IMR-90 (cell line): ENCODE measurements at regions not wholly inside any gene's neighbourhood (a gene's known extent, or its start where the extent isn't known, plus 50 kb on each side); places are given as distances from the start of the nearest gene placed in this dataset.

Experiments
- ATAC-seq: fragments of 200-7000 bp; cut with Tn5 transposase; 2 replicates; pipeline ENCODE4 v1.9.1; 2020; ENCODE audit warnings: low read depth, mild to moderate bottlenecking, moderate library complexity
- BruUV-seq: library from RNA; stranded (reverse); fragments of 400-500 nt; replicated peaks from 2 replicates; lab custom pipeline; 2021; lab: Mats Ljungman, UMichigan
- CTCF ChIA-PET: fragments of 300-600 bp; formaldehyde crosslinking; extraction: SDS; loops from one replicate; lab custom pipeline; 2021; ENCODE audit warnings: antibody characterized with exemption; lab: Yijun Ruan, JAX
- POLR2A ChIA-PET: fragments of 300-600 bp; sonication (Branson Sonifier 250); formaldehyde crosslinking; loops from one replicate; lab custom pipeline; 2022; ENCODE audit warnings: antibody characterized with exemption; ENCODE audit not compliant: unreplicated experiment; lab: Charles Lee
- DNase-seq: peaks from one replicate; pipeline ENCODE4 v3.0.0; 2013
- H2AFZ ChIP-seq: replicated peaks from 2 replicates; pipeline ENCODE3; 2013; ENCODE audit warnings: low read length, mild to moderate bottlenecking; ENCODE audit not compliant: poor library complexity
- H2AK5ac ChIP-seq: 2 replicates; pipeline ENCODE4 v1.6.1; 2013; ENCODE audit warnings: low read depth, low read length, inconsistent platforms
- H2AK9ac ChIP-seq: replicated peaks from 2 replicates; pipeline ENCODE3; 2013; ENCODE audit warnings: mild to moderate bottlenecking, low read depth, low read length, moderate library complexity; ENCODE audit not compliant: poor library complexity
- H2BK120ac ChIP-seq: 2 replicates; pipeline ENCODE4 v1.6.1; 2013; ENCODE audit warnings: low read depth, low read length, inconsistent platforms
- H2BK15ac ChIP-seq: 3 replicates; pipeline ENCODE4 v1.6.1; 2013; ENCODE audit warnings: low read depth, low read length, inconsistent platforms
- H2BK20ac ChIP-seq: 2 replicates; pipeline ENCODE4 v1.6.1; 2013; ENCODE audit warnings: low read depth, mild to moderate bottlenecking, inconsistent platforms, low read length, moderate library complexity
- H2BK5ac ChIP-seq: 2 replicates; pipeline ENCODE4 v1.6.1; 2013; ENCODE audit warnings: mild to moderate bottlenecking, low read depth, low read length, inconsistent platforms; ENCODE audit not compliant: poor library complexity, severe bottlenecking
- H3K14ac ChIP-seq: replicated peaks from 2 replicates; pipeline ENCODE4 v1.6.1; 2013; ENCODE audit warnings: low read depth, low read length, inconsistent platforms
- H3K18ac ChIP-seq: 2 replicates; pipeline ENCODE4 v1.6.1; 2013; ENCODE audit warnings: low read depth, low read length, control low read depth
- H3K23ac ChIP-seq: 2 replicates; pipeline ENCODE4 v1.6.1; 2013; ENCODE audit warnings: low read depth, low read length, inconsistent platforms
- H3K27ac ChIP-seq: 2 replicates; pipeline ENCODE4 v1.5.1; 2013; ENCODE audit warnings: mild to moderate bottlenecking, control low read depth, low read length; ENCODE audit not compliant: insufficient read depth
- H3K27me3 ChIP-seq: 2 replicates; pipeline ENCODE4 v1.6.1; 2013; ENCODE audit warnings: low read length; ENCODE audit not compliant: control insufficient read depth, insufficient read depth
- H3K36me3 ChIP-seq: 2 replicates; pipeline ENCODE4 v1.6.1; 2013; ENCODE audit warnings: low read length, mixed read lengths; ENCODE audit not compliant: control insufficient read depth, insufficient read depth
- H3K4ac ChIP-seq: 2 replicates; pipeline ENCODE4 v1.6.1; 2013; ENCODE audit warnings: low read depth, low read length, inconsistent platforms
- H3K4me1 ChIP-seq: 2 replicates; pipeline ENCODE4 v1.6.1; 2013; ENCODE audit warnings: low read length, mixed read lengths; ENCODE audit not compliant: control insufficient read depth, insufficient read depth
- H3K4me2 ChIP-seq: 2 replicates; pipeline ENCODE4 v1.6.1; 2013; ENCODE audit warnings: low read depth, mild to moderate bottlenecking, control low read depth, low read length, moderate library complexity
- H3K4me3 ChIP-seq: 2 replicates; pipeline ENCODE4 v1.5.1; 2013; ENCODE audit warnings: low read depth, mild to moderate bottlenecking, control low read depth, low read length, moderate library complexity; ENCODE audit not compliant: insufficient read depth
- H3K56ac ChIP-seq: 2 replicates; pipeline ENCODE4 v1.6.1; 2013; ENCODE audit warnings: low read length, inconsistent platforms; ENCODE audit not compliant: insufficient read depth; ENCODE audit errors: extremely low read depth
- H3K79me1 ChIP-seq, 2 experiments: 2 replicates each; pipeline ENCODE4 v1.6.1; 2013; ENCODE audit warnings: low read length in 2 of 2, inconsistent platforms in 1 of 2, low read depth in 1 of 2
- H3K9ac ChIP-seq: 2 replicates; pipeline ENCODE4 v1.6.1; 2013; ENCODE audit warnings: low read depth, low read length, control low read depth
- H3K9me1 ChIP-seq: 2 replicates; pipeline ENCODE4 v1.6.1; 2013; ENCODE audit warnings: low read length, inconsistent platforms; ENCODE audit not compliant: insufficient read depth
- H3K9me3 ChIP-seq: 2 replicates; pipeline ENCODE4 v1.6.1; 2013; ENCODE audit warnings: low read length; ENCODE audit not compliant: control insufficient read depth, insufficient read depth
- H4K20me1 ChIP-seq: 2 replicates; pipeline ENCODE4 v1.6.1; 2013; ENCODE audit warnings: low read length, inconsistent platforms; ENCODE audit not compliant: insufficient read depth
- H4K5ac ChIP-seq: 2 replicates; pipeline ENCODE4 v1.6.1; 2013; ENCODE audit warnings: mild to moderate bottlenecking, low read depth, low read length, control low read depth
- H4K8ac ChIP-seq, 2 experiments: 2 replicates each; pipeline ENCODE4 v1.6.1; 2013; ENCODE audit warnings: low read depth in 2 of 2, low read length in 2 of 2, control low read depth in 1 of 2, inconsistent platforms in 1 of 2
- H4K91ac ChIP-seq: 2 replicates; pipeline ENCODE4 v1.6.1; 2013; ENCODE audit warnings: low read depth, low read length, inconsistent platforms; ENCODE audit not compliant: insufficient read depth
- BHLHE40 ChIP-seq: fragments of 150-350 bp; IDR thresholded peaks from 2 replicates; pipeline ENCODE4 v1.6.1; 2016; ENCODE audit warnings: mild to moderate bottlenecking, low read depth, low read length
- CEBPB ChIP-seq: IDR thresholded peaks from 2 replicates; pipeline ENCODE4 v1.6.1; 2012; ENCODE audit warnings: low read depth, low read length, improper control_type of control experiment
- FOS ChIP-seq: fragments of 150-350 bp; IDR thresholded peaks from 2 replicates; pipeline ENCODE4 v1.6.1; 2016; ENCODE audit warnings: low read depth, low read length
- MAZ ChIP-seq: IDR thresholded peaks from 2 replicates; pipeline ENCODE4 v1.6.1; 2012; ENCODE audit warnings: low read depth, mild to moderate bottlenecking, low read length, improper control_type of control experiment, moderate library complexity, borderline replicate concordance
- MXI1 ChIP-seq: IDR thresholded peaks from 2 replicates; pipeline ENCODE4 v1.6.1; 2012; ENCODE audit warnings: low read depth, mild to moderate bottlenecking, low read length, moderate library complexity, borderline replicate concordance
- POLR2A ChIP-seq: IDR thresholded peaks from 2 replicates; pipeline ENCODE4 v1.6.1; 2012; ENCODE audit warnings: mild to moderate bottlenecking, low read depth, low read length
- RCOR1 ChIP-seq: IDR thresholded peaks from 2 replicates; pipeline ENCODE4 v1.6.1; 2012; ENCODE audit warnings: mild to moderate bottlenecking, low read length, improper control_type of control experiment; ENCODE audit not compliant: insufficient replicate concordance
- RFX5 ChIP-seq: IDR thresholded peaks from 2 replicates; pipeline ENCODE4 v1.8.0; 2012; ENCODE audit warnings: low read depth, mild to moderate bottlenecking, low read length, moderate library complexity
- USF2 ChIP-seq: fragments of 150-350 bp; IDR thresholded peaks from 2 replicates; pipeline ENCODE4 v1.6.1; 2017; ENCODE audit warnings: mild to moderate bottlenecking, antibody characterized with exemption, low read length, low read depth
- WGBS, 2 experiments: methylation state at CpG; one replicate each; pipeline versions ENCODE4 v1.1.5 to v1.1.7; 2013; ENCODE audit warnings: missing lambda C conversion rate in 2 of 2; ENCODE audit not compliant: insufficient read length in 1 of 2; ENCODE audit errors: extremely low coverage in 2 of 2; 5-methylcytosine and 5-hydroxymethylcytosine counted together
- dilution Hi-C: fragments of 300-500 bp; cut with HindIII; formaldehyde crosslinking; loops from one replicate; pipeline ENCODE4 v1.14.3; 2018; ENCODE audit warnings: low sequenced_read_pairs; ENCODE audit not compliant: unreplicated experiment
- in situ Hi-C: fragments of 300-500 bp; cut with MboI; formaldehyde crosslinking; loops from 3 replicates; pipeline ENCODE4 v1.14.3; 2019; ENCODE audit warnings: low sequenced_read_pairs, inconsistent platforms, mixed read lengths
- intact Hi-C: fragments of 100-400 bp; cut with micrococcal nuclease; formaldehyde crosslinking; loops from 2 replicates; pipeline ENCODE4 v1.10.0; 2022
- TF ChIP-seq, protein P1 (sequence below): conservative IDR thresholded peaks from 2 replicates; pipeline ENCODE4 v1.5.1; 2012; ENCODE audit warnings: mild to moderate bottlenecking, low read depth, low read length, improper control_type of control experiment
- TF ChIP-seq, protein P2 (sequence below): fragments of 150-350 bp; IDR thresholded peaks from 2 replicates; pipeline ENCODE4 v1.6.1; 2016; ENCODE audit warnings: low read depth, mild to moderate bottlenecking, low read length, moderate library complexity, borderline replicate concordance

DNA sequence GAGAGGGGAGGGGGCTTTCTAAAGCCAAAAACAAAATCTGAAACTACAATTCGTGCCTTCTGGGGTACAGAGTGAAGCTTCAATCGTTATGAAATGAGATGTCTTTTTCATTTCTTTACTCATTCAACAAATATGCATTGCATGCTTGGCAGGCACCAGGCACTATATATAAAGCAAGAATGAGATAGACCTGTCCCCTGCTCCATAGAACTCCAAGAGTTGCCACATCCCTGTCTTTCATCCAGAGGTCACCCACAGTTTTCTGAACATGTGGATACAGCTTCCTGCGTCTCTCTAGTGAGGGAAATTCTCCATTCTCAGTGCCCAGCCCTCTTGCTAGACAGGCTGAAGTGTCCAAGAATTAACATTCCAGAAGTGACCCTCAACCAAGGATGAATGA lies 343.2 kb upstream of the MAF start:
- H2BK20ac ChIP-seq = no peak overlapping the region
- no peaks in the 10 kb centered on the region for H3K9me1 ChIP-seq
- no peak overlapping the region for H2AK9ac ChIP-seq
- ChIA-PET CTCF (no interaction called here), POLR2A (interaction anchor here (0.6 kb wide), 1 partner anchor 36 kb away, joined by 7 read pairs; no protein-coding TSS in a partner anchor)
- no peaks in the 10 kb centered on the region for H3K36me3 ChIP-seq
- no peak for DNase-seq
- H3K23ac ChIP-seq = no peak overlapping the region
- no peak overlapping the region for H2BK5ac ChIP-seq
- dilution Hi-C loops = no loop called here
- no peaks in the 10 kb centered on the region for H3K4me1 ChIP-seq
- H3K18ac ChIP-seq = no peak overlapping the region
- H4K5ac ChIP-seq = no peak overlapping the region
- no peak overlapping the region for H2AK5ac ChIP-seq
- WGBS, 2 experiments = no CpG with 5 or more reads among the region's 3 CpGs
- no TSS peak for BruUV-seq
- no peak for ATAC-seq
- no peak overlapping the region for H2BK120ac ChIP-seq
- TF ChIP-seq MAZ (no peak), RFX5 (no peak), FOS (no peak), CEBPB (no peak), POLR2A (no peak), RCOR1 (no peak), USF2 (no peak), BHLHE40 (no peak), MXI1 (no peak)
- TF ChIP-seq, protein P1, sequence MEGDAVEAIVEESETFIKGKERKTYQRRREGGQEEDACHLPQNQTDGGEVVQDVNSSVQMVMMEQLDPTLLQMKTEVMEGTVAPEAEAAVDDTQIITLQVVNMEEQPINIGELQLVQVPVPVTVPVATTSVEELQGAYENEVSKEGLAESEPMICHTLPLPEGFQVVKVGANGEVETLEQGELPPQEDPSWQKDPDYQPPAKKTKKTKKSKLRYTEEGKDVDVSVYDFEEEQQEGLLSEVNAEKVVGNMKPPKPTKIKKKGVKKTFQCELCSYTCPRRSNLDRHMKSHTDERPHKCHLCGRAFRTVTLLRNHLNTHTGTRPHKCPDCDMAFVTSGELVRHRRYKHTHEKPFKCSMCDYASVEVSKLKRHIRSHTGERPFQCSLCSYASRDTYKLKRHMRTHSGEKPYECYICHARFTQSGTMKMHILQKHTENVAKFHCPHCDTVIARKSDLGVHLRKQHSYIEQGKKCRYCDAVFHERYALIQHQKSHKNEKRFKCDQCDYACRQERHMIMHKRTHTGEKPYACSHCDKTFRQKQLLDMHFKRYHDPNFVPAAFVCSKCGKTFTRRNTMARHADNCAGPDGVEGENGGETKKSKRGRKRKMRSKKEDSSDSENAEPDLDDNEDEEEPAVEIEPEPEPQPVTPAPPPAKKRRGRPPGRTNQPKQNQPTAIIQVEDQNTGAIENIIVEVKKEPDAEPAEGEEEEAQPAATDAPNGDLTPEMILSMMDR = no peak
- TF ChIP-seq, protein P2, sequence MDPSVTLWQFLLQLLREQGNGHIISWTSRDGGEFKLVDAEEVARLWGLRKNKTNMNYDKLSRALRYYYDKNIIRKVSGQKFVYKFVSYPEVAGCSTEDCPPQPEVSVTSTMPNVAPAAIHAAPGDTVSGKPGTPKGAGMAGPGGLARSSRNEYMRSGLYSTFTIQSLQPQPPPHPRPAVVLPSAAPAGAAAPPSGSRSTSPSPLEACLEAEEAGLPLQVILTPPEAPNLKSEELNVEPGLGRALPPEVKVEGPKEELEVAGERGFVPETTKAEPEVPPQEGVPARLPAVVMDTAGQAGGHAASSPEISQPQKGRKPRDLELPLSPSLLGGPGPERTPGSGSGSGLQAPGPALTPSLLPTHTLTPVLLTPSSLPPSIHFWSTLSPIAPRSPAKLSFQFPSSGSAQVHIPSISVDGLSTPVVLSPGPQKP = no peak
- no peak overlapping the region for H3K9ac ChIP-seq
- H4K91ac ChIP-seq = no peak overlapping the region
- H3K14ac ChIP-seq = no peak overlapping the region
- in situ Hi-C loops = no loop called here
- no peak overlapping the region for H3K4ac ChIP-seq
- no peak overlapping the region for H3K56ac ChIP-seq
- H2BK15ac ChIP-seq = no peak overlapping the region
- H4K8ac ChIP-seq = no peak overlapping the region
- no peaks in the 10 kb centered on the region for H3K27me3 ChIP-seq
- H4K20me1 ChIP-seq = no peaks in the 10 kb centered on the region
- H2AFZ ChIP-seq = no peak overlapping the region
- H3K4me2 ChIP-seq = no peak overlapping the region
- no peak overlapping the region for H3K27ac ChIP-seq
- intact Hi-C loops = no loop called here
- H3K79me1 ChIP-seq = no peaks in the 10 kb centered on the region
- no peak overlapping the region for H3K4me3 ChIP-seq
- H3K9me3 ChIP-seq = no peaks in the 10 kb centered on the region
